ENCODE measurements at regions not wholly inside any gene's neighbourhood (a gene's known extent, or its start where the extent isn't known, plus 50 kb on each side); places are given as distances from the start of the nearest gene placed in this dataset.

DNA sequence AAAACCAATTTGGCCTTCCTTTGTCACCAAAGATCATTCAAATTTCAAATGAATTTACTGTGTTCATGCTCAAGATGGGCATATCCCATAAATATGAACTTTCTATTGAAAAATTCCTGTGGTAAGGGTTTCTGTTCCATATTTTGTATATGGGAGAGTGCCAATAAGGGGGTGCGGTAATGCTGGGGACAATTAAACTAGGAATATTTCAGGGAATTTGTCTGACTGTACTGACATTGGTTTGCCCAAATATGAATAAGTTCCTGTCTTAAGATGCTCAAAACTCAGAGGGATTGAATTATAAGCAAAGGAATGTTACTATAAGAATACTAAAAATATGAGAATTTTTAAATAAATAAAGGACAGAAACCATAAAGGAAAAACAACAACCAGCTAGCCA, 553.0 kb upstream of the MARCKS start:
- in situ Hi-C loops (cut with MboI; ENCODE audit: low pct_unique_long_range_greater_than_20kb, low sequenced_read_pairs): no loop called here

DNA sequence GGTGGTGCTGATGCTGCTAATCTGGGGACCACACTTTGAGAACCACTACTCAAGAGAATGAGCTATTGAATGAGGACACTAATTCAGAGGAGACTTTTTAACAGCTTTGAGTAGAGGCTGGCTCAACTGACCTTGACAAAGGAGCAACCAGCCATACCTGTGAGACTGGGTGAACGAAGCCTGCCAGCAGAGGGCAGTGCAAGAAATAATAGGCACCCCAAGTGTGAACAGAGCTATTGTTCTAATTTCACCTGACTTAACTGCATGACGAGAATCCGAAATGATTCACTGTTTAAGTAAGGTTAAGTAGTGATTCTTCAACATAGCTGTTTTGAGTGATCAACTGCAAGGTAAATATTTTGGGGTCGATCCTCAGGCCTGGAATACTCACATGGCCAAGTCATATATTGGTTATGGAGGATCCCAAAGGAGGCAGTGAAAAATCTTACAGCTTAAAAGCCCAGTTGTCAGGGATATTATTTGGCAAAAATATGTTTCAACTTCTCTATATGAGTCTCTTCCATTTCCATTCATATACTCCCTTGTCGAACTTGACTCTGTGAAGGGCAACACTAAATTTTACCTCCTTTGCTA, 550.5 kb upstream of the MARCKS start:
- DNase-seq: no peak
- in situ Hi-C loops (cut with MboI; ENCODE audit: low pct_unique_long_range_greater_than_20kb, low sequenced_read_pairs): no loop called here

More for the DNA sequence above, 553.0 kb upstream of the MARCKS start:
- no peak for DNase-seq

DNA sequence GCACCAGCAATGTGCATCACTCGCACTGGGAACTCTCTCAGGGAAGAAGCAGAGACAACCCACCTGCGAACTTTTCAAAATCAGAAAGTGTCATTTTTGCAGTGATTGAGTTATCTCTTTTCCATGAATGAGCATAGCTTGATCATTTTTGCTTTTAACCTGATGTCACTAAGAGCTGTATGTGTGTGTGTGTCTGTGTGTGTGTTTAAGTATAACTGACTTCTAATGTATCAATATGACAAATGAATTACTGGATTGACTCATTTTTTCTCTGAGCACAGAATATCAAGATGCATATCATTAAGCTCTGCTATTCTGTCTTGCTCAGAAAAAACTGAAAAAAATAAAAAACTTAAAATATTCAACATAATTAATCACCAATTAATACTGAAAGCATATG, 548.9 kb upstream of the MARCKS start:
- in situ Hi-C loops (cut with MboI; ENCODE audit: low pct_unique_long_range_greater_than_20kb, low sequenced_read_pairs): no loop called here

DNA sequence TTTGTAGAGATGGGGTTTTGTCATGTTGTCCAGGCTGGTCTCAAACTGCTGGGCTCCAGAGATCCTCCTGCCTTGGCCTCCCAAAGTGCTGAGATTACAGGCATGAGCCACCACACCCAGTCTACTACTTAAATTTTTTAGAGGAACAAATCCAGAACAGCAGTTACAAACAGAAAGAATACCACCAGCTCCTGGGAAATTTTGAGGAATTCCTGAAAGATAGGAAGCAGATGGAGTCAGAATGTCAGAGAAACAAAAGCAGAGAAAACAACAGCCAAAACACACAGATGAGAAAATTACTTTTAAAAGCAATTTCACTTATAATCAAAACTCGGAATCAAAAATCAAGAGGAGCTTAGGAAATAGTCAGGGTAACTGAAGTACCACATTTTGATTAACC, 543.3 kb upstream of the MARCKS start:
- in situ Hi-C loops (cut with MboI; ENCODE audit: low pct_unique_long_range_greater_than_20kb, low sequenced_read_pairs): no loop called here
- DNase-seq: no peak

More for the DNA sequence above, 548.9 kb upstream of the MARCKS start:
- DNase-seq: no peak

DNA sequence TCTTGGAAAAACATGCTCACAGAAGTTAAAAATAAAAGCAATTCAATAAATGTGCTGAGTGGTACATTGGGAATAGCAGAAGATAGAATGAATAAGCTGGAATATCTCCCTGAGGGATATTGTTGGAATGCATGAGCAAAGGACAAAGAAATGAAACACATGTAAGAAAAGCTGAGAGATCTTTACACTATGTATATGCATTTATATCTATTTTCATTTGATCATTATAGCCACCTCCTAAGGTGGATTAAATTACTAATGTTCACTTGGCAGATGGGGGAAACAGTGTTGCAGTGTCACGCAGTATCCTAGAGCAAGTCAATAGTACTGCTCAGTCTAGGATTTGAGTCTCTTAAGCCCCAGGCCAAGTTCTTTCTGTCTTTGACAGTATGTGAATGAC, 542.0 kb upstream of the MARCKS start:
- in situ Hi-C loops (cut with MboI; ENCODE audit: low pct_unique_long_range_greater_than_20kb, low sequenced_read_pairs): no loop called here

DNA sequence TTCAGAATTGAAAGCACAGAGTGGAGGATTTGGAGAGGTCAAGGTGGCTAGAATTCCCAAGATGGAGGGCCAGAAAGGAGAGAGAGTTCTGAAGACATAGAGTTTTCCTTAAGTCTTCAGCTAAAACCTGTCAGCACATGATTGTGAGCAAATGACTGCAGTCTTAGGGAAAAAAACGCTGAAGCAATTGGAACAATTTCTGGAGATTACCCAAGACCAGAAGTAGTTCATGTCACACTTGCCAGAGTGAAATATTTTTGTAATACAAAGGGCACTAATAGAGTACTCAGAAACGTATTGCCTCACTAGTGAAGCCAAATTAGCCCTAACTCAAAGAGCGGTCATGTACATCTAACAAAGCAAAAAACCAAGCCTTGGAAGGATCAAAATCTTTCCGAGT, 541.3 kb upstream of the MARCKS start:
- in situ Hi-C loops (cut with MboI; ENCODE audit: low pct_unique_long_range_greater_than_20kb, low sequenced_read_pairs): no loop called here
- DNase-seq: no peak

More for the DNA sequence above, 542.0 kb upstream of the MARCKS start:
- no peak for DNase-seq

DNA sequence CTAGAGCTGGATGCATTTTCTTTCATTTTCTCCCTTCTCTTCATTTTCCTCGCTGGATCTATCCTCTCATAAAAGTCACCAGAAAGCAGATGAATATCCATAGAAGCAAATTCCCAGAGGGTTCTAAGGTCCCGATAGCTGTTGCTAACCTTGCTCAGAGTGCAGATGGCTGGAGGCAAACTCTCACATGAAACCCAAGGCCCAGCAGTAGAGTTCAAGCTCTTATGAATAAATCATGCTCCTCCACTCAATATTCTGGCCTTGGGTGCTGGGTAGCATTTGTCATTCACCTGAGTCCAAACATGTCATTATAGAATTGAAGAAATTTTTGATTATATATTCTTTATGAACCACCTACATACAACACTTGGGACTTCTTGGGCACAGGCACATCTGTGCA, 539.7 kb upstream of the MARCKS start:
- no peak for DNase-seq
- in situ Hi-C loops (cut with MboI; ENCODE audit: low pct_unique_long_range_greater_than_20kb, low sequenced_read_pairs): no loop called here

DNA sequence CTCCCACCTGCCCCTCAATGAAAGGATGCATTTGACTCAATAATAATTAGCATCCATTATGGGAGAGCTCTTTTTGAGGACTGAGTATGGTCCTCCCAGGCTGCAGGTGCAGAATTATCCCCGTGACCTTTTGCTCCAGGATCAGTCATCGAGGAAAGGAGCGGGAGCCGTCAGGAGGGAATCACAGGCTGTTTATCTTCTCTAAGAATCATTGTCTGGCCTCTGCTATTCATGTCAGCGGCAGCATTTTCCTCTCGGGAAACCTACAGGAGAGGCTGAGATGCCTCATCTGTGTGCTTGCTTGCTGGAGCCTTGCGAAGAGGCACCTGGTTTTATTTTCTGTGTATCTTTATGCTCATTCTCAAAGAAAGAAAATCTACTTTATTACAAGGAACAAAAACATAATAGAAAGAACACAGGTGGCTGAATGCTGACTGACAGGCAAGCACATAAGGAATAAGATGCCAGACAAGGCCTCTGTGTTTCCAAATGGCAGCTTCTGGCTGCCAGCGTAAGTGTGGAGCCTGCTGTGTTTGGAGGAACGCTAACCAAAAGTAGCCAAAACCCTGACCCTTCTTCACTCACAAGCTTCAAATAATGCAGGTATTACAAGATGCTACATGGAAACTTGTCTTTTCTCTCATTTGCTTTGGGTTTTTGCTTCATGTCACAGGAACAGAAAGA, 539.1 kb upstream of the MARCKS start:
- DNase-seq: no peak
- in situ Hi-C loops (cut with MboI; ENCODE audit: low pct_unique_long_range_greater_than_20kb, low sequenced_read_pairs): no loop called here

DNA sequence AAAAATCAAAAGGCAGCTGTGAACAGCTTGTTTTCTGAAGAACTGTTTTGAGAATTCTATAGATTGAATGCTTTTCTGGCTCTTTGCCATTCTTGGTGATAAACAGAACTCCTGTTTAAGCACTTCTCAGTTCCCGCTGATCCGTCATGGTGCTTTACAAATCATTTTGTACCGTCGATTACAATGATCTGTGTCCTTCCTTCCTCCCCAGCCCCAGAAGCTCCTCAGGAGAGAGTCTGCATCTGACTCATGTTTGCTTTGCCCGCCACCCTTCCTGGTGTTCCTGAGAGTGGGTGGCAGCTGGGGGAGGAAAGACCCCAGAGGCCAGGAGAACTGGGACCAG, 538.6 kb upstream of the MARCKS start:
- in situ Hi-C loops (cut with MboI; ENCODE audit: low pct_unique_long_range_greater_than_20kb, low sequenced_read_pairs): no loop called here

DNA sequence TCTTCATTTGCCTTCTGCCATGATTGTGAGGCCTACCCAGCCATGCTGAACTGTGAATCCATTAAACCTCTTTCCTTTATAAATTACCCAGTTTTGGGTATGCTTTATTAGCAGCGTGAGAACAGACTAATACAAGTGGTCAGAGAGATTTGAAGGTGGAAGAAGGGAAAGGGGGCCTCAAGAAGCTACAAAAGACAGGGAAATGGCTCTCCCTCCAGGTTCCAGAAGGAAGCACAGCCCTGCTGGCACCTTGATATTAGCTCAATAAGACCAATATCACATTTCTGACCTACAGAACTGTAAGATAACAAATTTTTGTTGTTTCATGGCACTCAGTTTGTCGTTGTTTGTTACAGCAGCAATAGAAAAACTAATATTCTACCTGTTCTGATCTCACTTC, 536.5 kb upstream of the MARCKS start:
- no peak for DNase-seq
- in situ Hi-C loops (cut with MboI; ENCODE audit: low pct_unique_long_range_greater_than_20kb, low sequenced_read_pairs): no loop called here

More for the DNA sequence above, 538.6 kb upstream of the MARCKS start:
- DNase-seq: no peak

DNA sequence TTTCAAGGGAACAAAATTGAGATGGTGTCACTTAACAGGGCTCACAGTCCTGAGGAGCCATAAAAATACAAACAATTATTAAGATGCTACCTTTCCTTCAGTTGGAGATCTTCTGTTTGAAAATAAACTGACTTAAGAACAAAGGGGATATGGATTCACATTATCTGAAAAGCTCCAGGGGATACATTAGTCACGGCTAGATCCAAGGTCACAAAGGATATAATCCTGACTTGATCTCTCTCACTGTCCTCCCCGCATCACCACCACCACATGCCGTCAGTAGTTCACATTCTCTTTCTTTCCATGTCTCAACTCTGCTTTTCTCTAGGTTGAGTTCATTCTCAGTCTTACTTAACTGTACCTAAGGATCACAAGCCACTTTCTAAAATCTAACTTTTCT, 530.4 kb upstream of the MARCKS start:
- DNase-seq: no peak
- in situ Hi-C loops (cut with MboI; ENCODE audit: low pct_unique_long_range_greater_than_20kb, low sequenced_read_pairs): no loop called here

DNA sequence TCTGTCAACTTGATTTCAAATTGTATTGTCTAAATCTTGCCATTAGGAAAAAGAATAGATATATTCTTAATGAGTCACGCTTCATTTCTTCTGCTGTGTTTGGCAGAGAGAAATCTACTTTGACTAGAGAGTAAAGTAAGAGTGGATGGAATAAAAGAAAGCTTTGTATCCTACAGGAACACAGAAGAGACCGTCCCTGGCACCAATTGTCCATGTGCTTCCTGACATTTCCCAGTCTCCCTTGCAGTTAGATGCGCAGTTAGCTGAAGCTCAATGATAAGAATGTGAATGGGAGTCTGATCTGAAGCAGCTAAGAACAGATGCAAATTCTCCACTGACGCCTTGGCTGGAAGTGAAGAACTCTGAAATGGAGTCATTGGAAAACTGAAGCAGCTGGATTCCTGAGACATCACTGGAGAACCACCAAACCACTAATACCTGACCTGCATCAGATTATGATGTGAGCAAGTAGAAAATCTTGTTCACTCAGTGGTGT, 528.2 kb upstream of the MARCKS start:
- in situ Hi-C loops (cut with MboI; ENCODE audit: low pct_unique_long_range_greater_than_20kb, low sequenced_read_pairs): no loop called here
- DNase-seq: no peak

DNA sequence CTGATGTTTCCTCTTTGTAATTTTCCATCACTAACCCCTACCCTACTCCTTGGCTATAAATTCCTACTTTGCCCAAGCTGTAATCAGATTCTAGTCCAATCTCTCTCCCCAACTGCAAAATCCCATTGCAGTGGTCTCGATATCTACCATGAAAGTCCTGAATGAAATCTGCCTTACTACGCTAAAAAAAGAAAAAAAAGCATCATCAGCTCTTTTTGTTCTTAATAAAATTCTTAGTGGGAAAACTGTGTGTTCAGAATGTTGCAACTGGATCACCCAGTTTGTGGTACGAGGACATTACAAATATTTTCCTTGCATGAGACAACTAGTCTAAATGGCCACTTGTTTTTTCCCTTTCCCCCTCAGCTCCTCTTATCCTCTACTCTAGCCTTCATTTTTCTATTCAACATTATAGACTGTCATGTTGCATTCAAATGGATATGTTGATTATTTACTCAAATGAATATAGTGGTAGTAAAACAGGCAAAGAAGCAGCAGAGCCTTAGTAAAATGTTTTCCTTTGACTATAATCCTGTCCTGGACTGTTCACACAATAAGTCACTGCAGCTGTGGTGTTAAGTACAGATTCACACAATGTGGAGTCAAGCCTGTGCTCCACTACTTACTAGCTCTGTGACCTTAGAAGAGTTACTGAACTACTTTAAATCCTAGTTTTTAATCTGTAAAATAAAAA, 527.1 kb upstream of the MARCKS start:
- in situ Hi-C loops (cut with MboI; ENCODE audit: low pct_unique_long_range_greater_than_20kb, low sequenced_read_pairs): no loop called here
- no peak for DNase-seq

DNA sequence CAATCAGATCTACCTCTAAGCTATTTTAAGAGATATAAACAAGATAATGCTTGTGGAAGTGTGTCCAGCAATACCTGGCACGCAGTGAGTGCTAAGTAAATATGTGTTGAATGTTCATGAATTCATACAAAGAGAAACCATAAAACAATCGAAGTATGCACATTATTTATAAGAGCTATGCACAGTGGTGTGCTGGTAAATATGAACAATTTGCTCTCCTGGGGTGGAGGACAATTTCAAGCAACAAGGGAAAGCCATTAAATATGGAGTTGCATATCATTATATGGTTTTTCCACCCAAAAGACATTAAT, 526.6 kb upstream of the MARCKS start:
- no peak for DNase-seq
- in situ Hi-C loops (cut with MboI; ENCODE audit: low pct_unique_long_range_greater_than_20kb, low sequenced_read_pairs): no loop called here

DNA sequence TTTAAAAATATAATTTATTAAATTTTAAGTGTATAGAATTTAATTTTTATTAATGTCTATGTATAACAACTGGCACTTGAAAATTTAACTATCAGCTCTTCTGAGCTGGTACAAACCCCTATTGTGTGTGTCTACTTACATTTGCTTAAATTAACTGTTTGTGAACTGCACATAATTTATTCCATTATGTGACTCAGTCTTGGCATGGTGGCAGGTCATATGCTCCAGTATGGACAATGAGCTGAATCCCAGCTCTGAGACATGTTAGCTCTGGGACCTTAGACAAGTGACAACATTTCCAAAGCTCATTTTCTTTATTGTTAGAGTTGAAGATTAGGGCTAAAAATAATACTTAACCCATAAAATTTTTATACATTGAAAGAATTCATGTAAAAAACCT, 526.1 kb upstream of the MARCKS start:
- in situ Hi-C loops (cut with MboI; ENCODE audit: low pct_unique_long_range_greater_than_20kb, low sequenced_read_pairs): no loop called here
- no peak for DNase-seq

DNA sequence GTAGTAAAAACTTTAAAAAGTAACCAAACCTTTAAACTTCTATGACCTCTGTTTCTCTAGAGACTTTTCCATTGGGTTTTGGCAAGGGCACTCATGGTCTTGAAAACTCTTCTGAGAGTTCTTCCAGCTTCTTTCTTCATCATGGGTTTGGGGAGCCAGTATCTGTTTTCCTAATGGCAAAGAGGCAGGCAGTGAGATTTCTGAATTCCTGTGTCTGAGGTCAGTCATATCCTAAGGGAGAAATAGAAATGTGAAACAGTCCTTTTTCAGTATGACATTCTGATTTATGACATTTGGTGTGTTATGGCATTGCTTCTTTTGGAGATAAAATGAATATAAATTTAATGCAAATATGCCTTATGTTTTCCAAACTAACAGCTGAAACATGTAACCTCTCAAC, 518.5 kb upstream of the MARCKS start:
- no peak for DNase-seq
- in situ Hi-C loops (cut with MboI; ENCODE audit: low pct_unique_long_range_greater_than_20kb, low sequenced_read_pairs): no loop called here

DNA sequence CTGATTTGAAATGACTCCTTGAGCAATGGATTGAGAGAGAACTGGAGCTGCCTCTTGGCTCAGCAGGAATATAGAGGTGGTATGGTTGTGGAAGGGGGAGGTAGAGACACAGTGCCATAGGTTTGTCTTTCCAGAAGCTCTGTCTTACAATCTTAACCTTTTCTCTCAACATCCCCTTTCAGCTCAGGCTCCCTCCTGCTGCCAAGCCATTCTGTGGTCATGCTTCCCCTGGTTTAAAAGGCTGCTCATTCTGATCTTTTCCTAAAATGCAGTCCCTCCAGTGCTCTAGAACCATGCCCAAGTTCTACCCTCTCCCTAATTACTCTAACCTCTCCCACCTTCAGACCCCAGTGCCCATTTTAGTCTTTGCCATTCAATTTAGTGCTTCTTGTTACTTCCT, 517.9 kb upstream of the MARCKS start:
- DNase-seq: no peak
- in situ Hi-C loops (cut with MboI; ENCODE audit: low pct_unique_long_range_greater_than_20kb, low sequenced_read_pairs): no loop called here

DNA sequence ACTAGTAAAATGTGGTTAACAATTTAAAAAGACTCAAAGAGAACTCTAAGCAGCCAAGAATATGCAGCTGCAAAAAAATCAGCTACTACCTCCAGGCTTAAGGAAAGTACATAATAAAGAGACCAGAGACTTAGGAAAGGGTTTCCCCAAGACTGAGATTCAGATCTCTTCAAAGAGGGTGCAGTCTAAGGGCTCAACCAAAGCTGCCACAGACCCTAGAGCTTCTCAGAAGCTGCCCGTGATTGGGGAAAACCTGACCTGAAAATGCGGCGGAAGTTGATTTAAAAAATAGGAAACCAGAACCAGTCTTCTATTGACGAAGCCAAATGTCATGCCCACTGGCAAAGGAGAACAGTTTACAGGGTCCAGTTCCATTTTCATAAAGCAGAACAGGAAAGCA, 516.8 kb upstream of the MARCKS start:
- DNase-seq: no peak
- in situ Hi-C loops (cut with MboI; ENCODE audit: low pct_unique_long_range_greater_than_20kb, low sequenced_read_pairs): no loop called here

DNA sequence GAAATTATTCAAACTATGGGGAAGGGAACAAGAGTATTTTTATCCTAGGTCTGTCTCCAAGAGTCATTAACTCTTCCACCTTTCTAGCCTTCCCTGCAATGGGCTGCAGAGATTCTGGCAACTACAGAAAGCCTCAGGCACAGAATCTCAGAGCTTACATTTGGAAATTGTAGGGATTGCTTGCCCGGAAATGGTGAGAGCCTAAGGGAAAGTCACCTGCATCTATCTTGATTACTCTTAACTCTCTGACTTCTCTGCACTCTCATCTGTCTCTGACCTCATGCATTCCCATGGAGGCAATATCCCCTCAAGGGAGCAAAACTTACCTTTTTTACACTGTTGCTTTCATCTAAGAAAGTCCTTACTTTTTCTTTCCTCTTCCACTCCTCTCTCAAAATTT, 513.2 kb upstream of the MARCKS start:
- in situ Hi-C loops (cut with MboI; ENCODE audit: low pct_unique_long_range_greater_than_20kb, low sequenced_read_pairs): no loop called here
- no peak for DNase-seq

DNA sequence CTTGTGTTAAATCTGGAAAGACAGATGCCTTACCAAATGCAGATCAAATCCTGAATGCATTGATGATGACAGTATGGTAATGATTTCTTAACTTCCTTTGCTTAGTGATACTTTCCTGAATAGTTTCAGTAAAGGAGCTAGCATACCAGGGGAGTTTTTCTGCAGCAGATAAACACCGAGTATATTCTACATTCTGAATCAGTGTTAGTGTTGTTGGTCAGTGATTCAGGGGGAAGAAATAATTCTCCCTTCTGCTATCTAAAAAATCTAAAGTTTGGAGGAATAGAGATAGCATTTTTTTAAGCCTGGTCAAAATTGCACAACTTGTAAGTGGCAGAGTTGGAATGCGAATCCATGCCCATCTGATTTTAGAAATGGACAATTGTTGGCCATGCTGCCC, 512.2 kb upstream of the MARCKS start:
- in situ Hi-C loops (cut with MboI; ENCODE audit: low pct_unique_long_range_greater_than_20kb, low sequenced_read_pairs): no loop called here
- no peak for DNase-seq

DNA sequence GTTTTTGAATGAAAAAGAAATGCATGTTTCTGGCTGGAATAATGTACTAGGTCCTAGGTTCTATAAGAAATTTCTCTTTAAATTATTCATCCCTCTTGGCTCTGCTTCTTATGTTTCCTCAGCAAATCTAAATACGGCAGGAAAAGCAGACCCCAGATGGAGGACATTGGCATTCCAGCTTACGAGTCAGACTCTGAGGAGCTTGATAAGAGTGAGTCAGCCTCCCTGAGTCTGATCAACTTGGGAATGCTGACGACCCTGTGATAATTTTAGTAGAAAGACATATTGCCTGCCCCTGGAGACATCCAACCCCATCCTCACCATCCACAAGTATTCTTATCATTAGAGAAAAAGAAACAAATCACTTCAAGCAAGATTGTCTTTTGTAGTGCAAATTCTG, 509.7 kb upstream of the MARCKS start:
- no peak for DNase-seq
- in situ Hi-C loops (cut with MboI; ENCODE audit: low pct_unique_long_range_greater_than_20kb, low sequenced_read_pairs): no loop called here

Data from KBM-7 (cell line).